ENCODE measurements at regions not wholly inside any gene's neighbourhood (a gene's known extent, or its start where the extent isn't known, plus 50 kb on each side); places are given as distances from the start of the nearest gene placed in this dataset.

GRCh38 chr2:207286106-207286505, 120.4 kb upstream of the KLF7 start:
- TF ChIP-seq CTCF (IDR thresholded peaks at IDR 0.05; ENCODE audit: insufficient read depth, low read length, poor library complexity, severe bottlenecking) (no peak), EZH2phosphoT487 (conservative IDR thresholded peaks at IDR 0.05; ENCODE audit: low read length) (no peak)

All from SU-DHL-6 (cell line).